ENCODE measurements at regions not wholly inside any gene's neighbourhood (a gene's known extent, or its start where the extent isn't known, plus 50 kb on each side); places are given as distances from the start of the nearest gene placed in this dataset.

- H3K9me3 ChIP-seq (replicated peaks; ENCODE audit: control insufficient read depth, insufficient read depth, low read length) = no peaks in the 10 kb centered on the region
- no peaks in the 10 kb centered on the region for H3K79me2 ChIP-seq (ENCODE audit: control insufficient read depth, insufficient read depth, low read length)
- WGBS (ENCODE audit: insufficient coverage, insufficient replicate concordance, low lambda C conversion rate, missing lambda C conversion rate) = 64% methylated on average over 4 of the region's 4 CpGs
- no peak for DNase-seq (ENCODE audit: low read depth, low spot score)
- H3K4me3 ChIP-seq = no peak overlapping the region
- no TSS peak for BruUV-seq (replicated peaks)
- ChIA-PET POLR2A (no interaction called here), SMC1A (ENCODE audit: uncharacterized antibody, unreplicated experiment) (no interaction called here), RAD21 (ENCODE audit: unreplicated experiment) (no interaction called here), CTCF (interaction anchor here (1.2 kb wide), 1 partner anchor 285 kb away, joined by 3 read pairs; no protein-coding TSS in a partner anchor)
- H3K4me1 ChIP-seq (ENCODE audit: control insufficient read depth, insufficient read depth, low read length) = no peaks in the 10 kb centered on the region
- H2AFZ ChIP-seq (ENCODE audit: control insufficient read depth, low read depth, low read length) = no peak overlapping the region
- no peak overlapping the region for H3K27ac ChIP-seq (ENCODE audit: control insufficient read depth, insufficient read depth)
- intact Hi-C loops (cut with micrococcal nuclease; ENCODE audit: unreplicated experiment) = no loop called here
- in situ Hi-C loops (cut with MboI) = loop anchor here (25.0 kb wide), 1 partner anchor 1714 kb away; no protein-coding TSS in a partner anchor
- no peaks in the 10 kb centered on the region for H3K36me3 ChIP-seq (ENCODE audit: control insufficient read depth in 2 of 2, insufficient read depth in 2 of 2, low read length in 1 of 2)
- no peak for FAIRE-seq
- H3K4me2 ChIP-seq (ENCODE audit: control insufficient read depth, insufficient read depth) = no peak overlapping the region
- no peaks in the 10 kb centered on the region for H3K27me3 ChIP-seq (replicated peaks in 1 of 2; ENCODE audit: control insufficient read depth in 2 of 2, insufficient read depth in 2 of 2, low read length in 1 of 2)
- no peak for ATAC-seq
- TF ChIP-seq SREBF1 (IDR thresholded peaks at IDR 0.05; ENCODE audit: low read length) = no peak
- TF ChIP-seq IRF4 (IDR thresholded peaks at IDR 0.05; ENCODE audit: low read depth, low read length) = no peak
- TF ChIP-seq NR2F1 (conservative IDR thresholded peaks at IDR 0.05) = no peak
- TF ChIP-seq CHD2 (IDR thresholded peaks at IDR 0.05; ENCODE audit: borderline replicate concordance, low read depth, low read length) = no peak
- TF ChIP-seq ZNF622 (IDR thresholded peaks at IDR 0.05) = no peak
- no peak for TF ChIP-seq CBFB (IDR thresholded peaks at IDR 0.05; ENCODE audit: low read depth)
- no peaks in the 10 kb centered on the region for H4K20me1 ChIP-seq (ENCODE audit: control insufficient read depth, insufficient read depth)
- H3K9ac ChIP-seq (ENCODE audit: control insufficient read depth, insufficient read depth, low read length) = no peak overlapping the region
Observed at GRCh38 chr4:57448452-57448851, 338.3 kb upstream of the IGFBP7 start.

- no TSS peak for BruUV-seq (replicated peaks)
- TF ChIP-seq ZBTB11 (CRISPR knock-in tag; IDR thresholded peaks at IDR 0.05) (no peak), POLR2AphosphoS5 (IDR thresholded peaks at IDR 0.05; ENCODE audit: low read length) (no peak), SUPT20H (IDR thresholded peaks at IDR 0.05; ENCODE audit: borderline replicate concordance, control insufficient read depth, low read depth, low read length) (no peak), ZSCAN29 (IDR thresholded peaks at IDR 0.05) (no peak), ZNF622 (IDR thresholded peaks at IDR 0.05) (no peak), RELB (IDR thresholded peaks at IDR 0.05; ENCODE audit: low read depth) (no peak), RUNX3 (IDR thresholded peaks at IDR 0.05; ENCODE audit: low read length) (no peak), ATF3 (IDR thresholded peaks at IDR 0.05; ENCODE audit: borderline replicate concordance, extremely low read depth, low read depth, low read length) (no peak), ZNF217 (IDR thresholded peaks at IDR 0.05) (no peak)
Observed at GRCh38 chr4:57446266-57446665, 336.1 kb upstream of the IGFBP7 start.

More at GRCh38 chr4:57446266-57446665, 336.1 kb upstream of the IGFBP7 start:
- no peak overlapping the region for H3K9ac ChIP-seq (ENCODE audit: control insufficient read depth, insufficient read depth, low read length)
- no peaks in the 10 kb centered on the region for H3K4me1 ChIP-seq (ENCODE audit: control insufficient read depth, insufficient read depth, low read length)
- FAIRE-seq (no peak), DNase-seq (ENCODE audit: low read depth, low spot score) (no peak), ATAC-seq (no peak)
- no peak overlapping the region for H3K4me3 ChIP-seq
- no peaks in the 10 kb centered on the region for H3K27me3 ChIP-seq (replicated peaks in 1 of 2; ENCODE audit: control insufficient read depth in 2 of 2, insufficient read depth in 2 of 2, low read length in 1 of 2)
- SMC1A ChIA-PET (ENCODE audit: uncharacterized antibody, unreplicated experiment) = no interaction called here
- H3K36me3 ChIP-seq (ENCODE audit: control insufficient read depth in 2 of 2, insufficient read depth in 2 of 2, low read length in 1 of 2) = no peaks in the 10 kb centered on the region
- in situ Hi-C loops (cut with MboI) (loop anchor here (25.0 kb wide), 1 partner anchor 1716 kb away; no protein-coding TSS in a partner anchor), intact Hi-C loops (cut with micrococcal nuclease; ENCODE audit: unreplicated experiment) (no loop called here)
- H3K27ac ChIP-seq (ENCODE audit: control insufficient read depth, insufficient read depth) = no peak overlapping the region
- H3K79me2 ChIP-seq (ENCODE audit: control insufficient read depth, insufficient read depth, low read length) = no peaks in the 10 kb centered on the region
- no peak overlapping the region for H3K4me2 ChIP-seq (ENCODE audit: control insufficient read depth, insufficient read depth)
- 0% methylated on average over 3 of the region's 3 CpGs for WGBS (ENCODE audit: insufficient coverage, insufficient replicate concordance, low lambda C conversion rate, missing lambda C conversion rate)
- H3K9me3 ChIP-seq (replicated peaks; ENCODE audit: control insufficient read depth, insufficient read depth, low read length) = no peaks in the 10 kb centered on the region
- RAD21 ChIA-PET (ENCODE audit: unreplicated experiment) = no interaction called here
- no peaks in the 10 kb centered on the region for H4K20me1 ChIP-seq (ENCODE audit: control insufficient read depth, insufficient read depth)
- CTCF ChIA-PET = no interaction called here
- no peak overlapping the region for H2AFZ ChIP-seq (ENCODE audit: control insufficient read depth, low read depth, low read length)
- POLR2A ChIA-PET = no interaction called here

Measured in GM12878 (cell line).